ENCODE measurements at regions not wholly inside any gene's neighbourhood (a gene's known extent, or its start where the extent isn't known, plus 50 kb on each side); places are given as distances from the start of the nearest gene placed in this dataset.
"Not testable (repeated sequence)": the region's sequence is repeated elsewhere in the genome, so short reads cannot be mapped to it uniquely, and the experiment has no call there.

- DNase-seq: no peak
Measured at GRCh38 chr4:84378983-84379382, 120.1 kb downstream of the NKX6-1 start.

GRCh38 chr4:84378356-84378755, 120.7 kb downstream of the NKX6-1 start:
- DNase-seq: no peak

GRCh38 chr4:84366907-84367306, 132.2 kb downstream of the NKX6-1 start:
- no peak for DNase-seq

- DNase-seq: peak; percentile 37
Measured at GRCh38 chr4:84366161-84366560, 132.9 kb downstream of the NKX6-1 start.

GRCh38 chr4:84362896-84363655, 136.0 kb downstream of the NKX6-1 start:
- DNase-seq: no peak

- no peak for DNase-seq
Measured at GRCh38 chr4:84342161-84342560, 156.9 kb downstream of the NKX6-1 start.

GRCh38 chr4:84341559-84341958, 157.5 kb downstream of the NKX6-1 start:
- DNase-seq: no peak

- no peak for DNase-seq
Measured at GRCh38 chr4:84338367-84338766, 160.7 kb downstream of the NKX6-1 start.

GRCh38 chr4:84336964-84337705, 162.0 kb downstream of the NKX6-1 start:
- no peak for DNase-seq

GRCh38 chr4:84327526-84327925, 171.6 kb downstream of the NKX6-1 start:
- no peak for DNase-seq

- DNase-seq: no peak
Measured at GRCh38 chr4:84325625-84326024, 173.5 kb downstream of the NKX6-1 start.

GRCh38 chr4:84324303-84325245, 174.5 kb downstream of the NKX6-1 start:
- no peak for DNase-seq

- no peak for DNase-seq
Measured at GRCh38 chr4:84319124-84319523, 180.0 kb downstream of the NKX6-1 start.

GRCh38 chr4:84317513-84317912, 181.6 kb downstream of the NKX6-1 start:
- DNase-seq: no peak

- DNase-seq: no peak
Measured at GRCh38 chr4:84312426-84313012, 186.6 kb downstream of the NKX6-1 start.

- no peak for DNase-seq
Measured at GRCh38 chr4:84309191-84309590, 189.9 kb downstream of the NKX6-1 start.

GRCh38 chr4:84298719-84299254, 200.3 kb downstream of the NKX6-1 start:
- DNase-seq: not testable (repeated sequence)

GRCh38 chr4:84298023-84298718, 200.9 kb downstream of the NKX6-1 start:
- DNase-seq: no peak

GRCh38 chr4:84291969-84292368, 207.1 kb downstream of the NKX6-1 start:
- no peak for DNase-seq

GRCh38 chr4:84286048-84286447, 213.0 kb downstream of the NKX6-1 start:
- no peak for DNase-seq

GRCh38 chr4:84279678-84280077, 219.4 kb downstream of the NKX6-1 start:
- DNase-seq: no peak

GRCh38 chr4:84277923-84278322, 221.2 kb downstream of the NKX6-1 start:
- DNase-seq: no peak

Measured in fibroblast of skin of abdomen (primary cell).